GM12891 (cell line): ENCODE measurements at regions not wholly inside any gene's neighbourhood (a gene's known extent, or its start where the extent isn't known, plus 50 kb on each side); places are given as distances from the start of the nearest gene placed in this dataset.

Experiments used
- PAX5 ChIP-seq: IDR thresholded peaks from 2 replicates; pipeline ENCODE4 v1.6.1; 2011; ENCODE audit warnings: low read length, moderate library complexity, mild to moderate bottlenecking; ENCODE audit not compliant: insufficient read depth, severe bottlenecking
- POLR2A ChIP-seq: IDR thresholded peaks from 2 replicates; pipeline ENCODE4 v1.6.1; 2011; ENCODE audit warnings: low read depth, low read length, control low read depth
- POLR2AphosphoS5 ChIP-seq: IDR thresholded peaks from 2 replicates; pipeline ENCODE4 v1.6.1; 2011; ENCODE audit warnings: low read depth, low read length, control low read depth
- POU2F2 ChIP-seq: IDR thresholded peaks from 2 replicates; pipeline ENCODE4 v1.6.1; 2011; ENCODE audit warnings: low read depth, mild to moderate bottlenecking, control low read depth, low read length, moderate library complexity
- TAF1 ChIP-seq: IDR thresholded peaks from 2 replicates; pipeline ENCODE4 v1.6.1; 2011; ENCODE audit warnings: low read depth, low read length, control low read depth

GRCh38 chr10:42969147-42969546, 107.7 kb upstream of the RET start:
- TF ChIP-seq POLR2A (no peak), TAF1 (no peak), POLR2AphosphoS5 (no peak), POU2F2 (no peak), PAX5 (no peak)
